ENCODE measurements at regions not wholly inside any gene's neighbourhood (a gene's known extent, or its start where the extent isn't known, plus 50 kb on each side); places are given as distances from the start of the nearest gene placed in this dataset.

GRCh38 chr15:78695046-78695671 lies 54.1 kb upstream of the CHRNB4 start:
- TF ChIP-seq, protein P1, sequence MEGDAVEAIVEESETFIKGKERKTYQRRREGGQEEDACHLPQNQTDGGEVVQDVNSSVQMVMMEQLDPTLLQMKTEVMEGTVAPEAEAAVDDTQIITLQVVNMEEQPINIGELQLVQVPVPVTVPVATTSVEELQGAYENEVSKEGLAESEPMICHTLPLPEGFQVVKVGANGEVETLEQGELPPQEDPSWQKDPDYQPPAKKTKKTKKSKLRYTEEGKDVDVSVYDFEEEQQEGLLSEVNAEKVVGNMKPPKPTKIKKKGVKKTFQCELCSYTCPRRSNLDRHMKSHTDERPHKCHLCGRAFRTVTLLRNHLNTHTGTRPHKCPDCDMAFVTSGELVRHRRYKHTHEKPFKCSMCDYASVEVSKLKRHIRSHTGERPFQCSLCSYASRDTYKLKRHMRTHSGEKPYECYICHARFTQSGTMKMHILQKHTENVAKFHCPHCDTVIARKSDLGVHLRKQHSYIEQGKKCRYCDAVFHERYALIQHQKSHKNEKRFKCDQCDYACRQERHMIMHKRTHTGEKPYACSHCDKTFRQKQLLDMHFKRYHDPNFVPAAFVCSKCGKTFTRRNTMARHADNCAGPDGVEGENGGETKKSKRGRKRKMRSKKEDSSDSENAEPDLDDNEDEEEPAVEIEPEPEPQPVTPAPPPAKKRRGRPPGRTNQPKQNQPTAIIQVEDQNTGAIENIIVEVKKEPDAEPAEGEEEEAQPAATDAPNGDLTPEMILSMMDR (IDR thresholded peaks at IDR 0.05; ENCODE audit: low read length): no peak
- no peak for TF ChIP-seq EZH2 (optimal IDR thresholded peaks at IDR 0.05; ENCODE audit: low read depth, low read length)
- TF ChIP-seq EZH2phosphoT487 (IDR thresholded peaks at IDR 0.05; ENCODE audit: low read length): no peak

Measured in MM.1S (cell line).